PFSK-1 (cell line): ENCODE measurements at regions not wholly inside any gene's neighbourhood (a gene's known extent, or its start where the extent isn't known, plus 50 kb on each side); places are given as distances from the start of the nearest gene placed in this dataset.

Experiments
- FOXP2 ChIP-seq: optimal IDR thresholded peaks from 2 replicates; pipeline ENCODE3; 2011; ENCODE audit warnings: borderline replicate concordance, control low read depth, inconsistent platforms; ENCODE audit not compliant: insufficient read depth; ENCODE audit errors: extremely low read length, extremely low read depth
- POLR2AphosphoS5 ChIP-seq: IDR thresholded peaks from 2 replicates; pipeline ENCODE4 v1.6.1; 2012; ENCODE audit warnings: low read depth, mild to moderate bottlenecking, control low read depth, low read length, moderate library complexity
- TF ChIP-seq, protein P1 (sequence below), 2 experiments: IDR thresholded peaks; 2 replicates each; pipeline versions ENCODE4 v1.6.1 to v1.8.0; 2011 to 2012; ENCODE audit warnings: low read depth in 2 of 2, low read length in 2 of 2, control low read depth in 1 of 2, inconsistent platforms in 1 of 2, mild to moderate bottlenecking in 1 of 2, moderate library complexity in 1 of 2; ENCODE audit not compliant: insufficient read depth in 1 of 2

DNA sequence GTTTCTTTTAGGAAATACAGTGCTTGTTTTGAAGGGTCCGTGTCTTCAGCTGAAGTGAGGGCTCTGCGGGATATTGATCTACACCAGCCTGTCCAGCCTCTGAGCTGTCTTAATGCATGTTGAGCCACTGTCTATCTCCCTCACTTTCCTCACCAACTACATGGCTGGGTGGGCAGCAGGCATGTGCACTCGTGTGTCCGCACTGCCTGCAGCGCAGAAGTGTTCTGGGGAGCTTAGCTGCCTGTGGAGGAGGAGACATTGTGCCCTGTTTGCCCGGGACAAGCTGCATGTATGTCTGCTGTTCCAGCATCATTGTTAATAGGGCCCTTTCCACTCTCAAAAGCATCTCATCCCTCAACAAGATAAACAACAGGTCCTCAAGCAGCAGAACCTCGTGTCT lies 133.1 kb upstream of the EEPD1 start:
- no peak for TF ChIP-seq FOXP2
- TF ChIP-seq, protein P1, sequence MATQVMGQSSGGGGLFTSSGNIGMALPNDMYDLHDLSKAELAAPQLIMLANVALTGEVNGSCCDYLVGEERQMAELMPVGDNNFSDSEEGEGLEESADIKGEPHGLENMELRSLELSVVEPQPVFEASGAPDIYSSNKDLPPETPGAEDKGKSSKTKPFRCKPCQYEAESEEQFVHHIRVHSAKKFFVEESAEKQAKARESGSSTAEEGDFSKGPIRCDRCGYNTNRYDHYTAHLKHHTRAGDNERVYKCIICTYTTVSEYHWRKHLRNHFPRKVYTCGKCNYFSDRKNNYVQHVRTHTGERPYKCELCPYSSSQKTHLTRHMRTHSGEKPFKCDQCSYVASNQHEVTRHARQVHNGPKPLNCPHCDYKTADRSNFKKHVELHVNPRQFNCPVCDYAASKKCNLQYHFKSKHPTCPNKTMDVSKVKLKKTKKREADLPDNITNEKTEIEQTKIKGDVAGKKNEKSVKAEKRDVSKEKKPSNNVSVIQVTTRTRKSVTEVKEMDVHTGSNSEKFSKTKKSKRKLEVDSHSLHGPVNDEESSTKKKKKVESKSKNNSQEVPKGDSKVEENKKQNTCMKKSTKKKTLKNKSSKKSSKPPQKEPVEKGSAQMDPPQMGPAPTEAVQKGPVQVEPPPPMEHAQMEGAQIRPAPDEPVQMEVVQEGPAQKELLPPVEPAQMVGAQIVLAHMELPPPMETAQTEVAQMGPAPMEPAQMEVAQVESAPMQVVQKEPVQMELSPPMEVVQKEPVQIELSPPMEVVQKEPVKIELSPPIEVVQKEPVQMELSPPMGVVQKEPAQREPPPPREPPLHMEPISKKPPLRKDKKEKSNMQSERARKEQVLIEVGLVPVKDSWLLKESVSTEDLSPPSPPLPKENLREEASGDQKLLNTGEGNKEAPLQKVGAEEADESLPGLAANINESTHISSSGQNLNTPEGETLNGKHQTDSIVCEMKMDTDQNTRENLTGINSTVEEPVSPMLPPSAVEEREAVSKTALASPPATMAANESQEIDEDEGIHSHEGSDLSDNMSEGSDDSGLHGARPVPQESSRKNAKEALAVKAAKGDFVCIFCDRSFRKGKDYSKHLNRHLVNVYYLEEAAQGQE (IDR thresholded peaks at IDR 0.05; ENCODE audit: insufficient read depth in 1 of 2, low read depth in 2 of 2, low read length in 2 of 2), result no peak
- TF ChIP-seq POLR2AphosphoS5, result no peak
